22Rv1 (cell line): ENCODE measurements at regions not wholly inside any gene's neighbourhood (a gene's known extent, or its start where the extent isn't known, plus 50 kb on each side); places are given as distances from the start of the nearest gene placed in this dataset.

Experiments used
- ZFX ChIP-seq: fragments of 450-650 bp; IDR thresholded peaks from 2 replicates; pipeline ENCODE4 v1.6.1; 2017; ENCODE audit warnings: antibody characterized with exemption, borderline replicate concordance
- TF ChIP-seq, protein P1 (sequence below): fragments of 450-650 bp; IDR thresholded peaks from 2 replicates; pipeline ENCODE4 v1.5.1; 2017; ENCODE audit warnings: mild to moderate bottlenecking

DNA sequence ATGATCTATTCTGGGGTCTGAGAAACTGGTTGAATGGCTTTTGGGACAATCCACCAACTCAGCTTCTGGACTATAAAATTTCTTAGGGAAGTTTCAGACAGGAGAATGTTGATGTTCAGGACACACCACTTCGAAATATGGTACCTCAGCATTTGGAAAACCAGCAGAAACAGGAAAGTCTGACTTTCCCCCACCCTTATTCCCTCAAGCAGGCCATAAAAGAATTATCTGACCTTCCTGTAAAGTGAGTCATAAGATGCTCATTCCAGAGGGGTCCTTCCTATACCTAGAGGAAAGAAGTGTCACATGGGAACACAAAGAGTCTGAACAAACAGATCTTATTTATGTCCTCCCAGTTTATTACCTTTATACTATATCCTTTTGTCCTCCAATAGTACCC, 415.0 kb downstream of the CPS1 start:
- TF ChIP-seq, protein P1, sequence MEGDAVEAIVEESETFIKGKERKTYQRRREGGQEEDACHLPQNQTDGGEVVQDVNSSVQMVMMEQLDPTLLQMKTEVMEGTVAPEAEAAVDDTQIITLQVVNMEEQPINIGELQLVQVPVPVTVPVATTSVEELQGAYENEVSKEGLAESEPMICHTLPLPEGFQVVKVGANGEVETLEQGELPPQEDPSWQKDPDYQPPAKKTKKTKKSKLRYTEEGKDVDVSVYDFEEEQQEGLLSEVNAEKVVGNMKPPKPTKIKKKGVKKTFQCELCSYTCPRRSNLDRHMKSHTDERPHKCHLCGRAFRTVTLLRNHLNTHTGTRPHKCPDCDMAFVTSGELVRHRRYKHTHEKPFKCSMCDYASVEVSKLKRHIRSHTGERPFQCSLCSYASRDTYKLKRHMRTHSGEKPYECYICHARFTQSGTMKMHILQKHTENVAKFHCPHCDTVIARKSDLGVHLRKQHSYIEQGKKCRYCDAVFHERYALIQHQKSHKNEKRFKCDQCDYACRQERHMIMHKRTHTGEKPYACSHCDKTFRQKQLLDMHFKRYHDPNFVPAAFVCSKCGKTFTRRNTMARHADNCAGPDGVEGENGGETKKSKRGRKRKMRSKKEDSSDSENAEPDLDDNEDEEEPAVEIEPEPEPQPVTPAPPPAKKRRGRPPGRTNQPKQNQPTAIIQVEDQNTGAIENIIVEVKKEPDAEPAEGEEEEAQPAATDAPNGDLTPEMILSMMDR = no peak
- no peak for TF ChIP-seq ZFX
